Parathyroid adenoma (tissue), 2 donors: ENCODE measurements at regions not wholly inside any gene's neighbourhood (a gene's known extent, or its start where the extent isn't known, plus 50 kb on each side); places are given as distances from the start of the nearest gene placed in this dataset.

Experiments
- H2AFZ ChIP-seq: fragments of 300-600 bp; sonication (generic); one replicate; pipeline ENCODE4 v1.7.0; 2017; ENCODE audit warnings: antibody characterized with exemption, mild to moderate bottlenecking
- H3K27ac ChIP-seq: fragments of 300-600 bp; sonication (generic); one replicate; pipeline ENCODE4 v1.7.0; 2017
- H3K27me3 ChIP-seq: fragments of 300-600 bp; sonication (generic); one replicate; pipeline ENCODE4 v1.7.0; 2017; ENCODE audit warnings: low read length; ENCODE audit not compliant: control insufficient read depth, insufficient read depth
- H3K36me3 ChIP-seq: fragments of 300-600 bp; sonication (generic); one replicate; pipeline ENCODE4 v1.7.0; 2017; ENCODE audit warnings: low read length; ENCODE audit not compliant: control insufficient read depth, insufficient read depth
- H3K4me1 ChIP-seq: fragments of 300-600 bp; sonication (generic); one replicate; pipeline ENCODE4 v1.7.0; 2017; ENCODE audit warnings: control low read depth
- H3K4me2 ChIP-seq: fragments of 300-600 bp; sonication (generic); one replicate; pipeline ENCODE4 v1.7.0; 2017; ENCODE audit warnings: low read length
- H3K4me3 ChIP-seq: fragments of 300-600 bp; sonication (generic); one replicate; pipeline ENCODE4 v1.7.0; 2017; ENCODE audit warnings: low read depth, low read length
- H3K79me2 ChIP-seq: fragments of 300-600 bp; sonication (generic); one replicate; pipeline ENCODE4 v1.7.0; 2017; ENCODE audit warnings: control low read depth
- H3K9ac ChIP-seq: fragments of 300-600 bp; sonication (generic); one replicate; pipeline ENCODE4 v1.7.0; 2017; ENCODE audit warnings: mild to moderate bottlenecking
- H3K9me3 ChIP-seq: fragments of 300-600 bp; sonication (generic); one replicate; pipeline ENCODE4 v1.7.0; 2017; ENCODE audit warnings: low read length; ENCODE audit not compliant: control insufficient read depth
- TF ChIP-seq, protein P1 (sequence below): fragments of 300-600 bp; sonication (generic); IDR thresholded peaks from one replicate; pipeline ENCODE4 v1.7.0; 2017; ENCODE audit warnings: antibody characterized with exemption, mild to moderate bottlenecking
- donor health status: primary hyperparathyroidism.

DNA sequence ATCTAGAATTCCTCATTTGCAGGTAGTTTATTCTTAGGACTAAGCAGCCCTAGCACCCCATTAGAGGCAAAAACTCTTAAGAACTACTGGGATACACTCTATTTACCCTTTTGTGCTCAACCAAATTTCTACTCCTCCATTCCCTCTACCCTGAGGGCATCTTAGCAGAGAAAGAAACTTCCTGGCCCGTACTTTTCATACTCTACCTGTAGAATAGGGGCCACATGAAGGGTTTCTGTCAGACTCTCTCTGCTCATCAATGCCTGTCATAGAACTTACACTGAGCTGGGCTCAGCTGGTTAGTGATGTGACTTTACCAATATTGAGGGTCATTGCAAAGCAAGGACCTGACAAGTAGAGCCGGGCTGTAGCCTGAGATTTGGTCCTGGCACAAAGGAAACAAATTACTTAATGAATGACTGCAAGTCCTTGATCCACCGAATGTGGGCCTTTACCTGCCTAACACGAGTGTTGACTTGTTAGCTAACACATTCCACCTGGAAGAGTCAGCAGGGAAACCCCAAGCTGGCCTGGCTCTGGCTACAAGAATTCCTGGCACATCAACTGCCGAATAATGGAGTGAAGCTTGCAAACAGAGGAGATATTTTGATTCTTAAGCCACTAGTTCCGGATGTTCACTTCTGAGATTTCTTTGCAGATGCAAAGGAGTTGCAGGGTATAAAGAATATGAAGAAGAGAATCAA lies 280.5 kb upstream of the JAG1 start:
- Histone ChIP-seq H3K36me3 (no peaks in the 10 kb centered on the region), H3K27me3 (no peaks in the 10 kb centered on the region), H3K4me1 (no peaks in the 10 kb centered on the region), H3K4me3 (no peak overlapping the region), H3K9me3 (no peaks in the 10 kb centered on the region), H3K79me2 (no peaks in the 10 kb centered on the region), H3K9ac (no peak overlapping the region), H3K27ac (no peak overlapping the region), H3K4me2 (no peak overlapping the region), H2AFZ (no peak overlapping the region)
- TF ChIP-seq, protein P1, sequence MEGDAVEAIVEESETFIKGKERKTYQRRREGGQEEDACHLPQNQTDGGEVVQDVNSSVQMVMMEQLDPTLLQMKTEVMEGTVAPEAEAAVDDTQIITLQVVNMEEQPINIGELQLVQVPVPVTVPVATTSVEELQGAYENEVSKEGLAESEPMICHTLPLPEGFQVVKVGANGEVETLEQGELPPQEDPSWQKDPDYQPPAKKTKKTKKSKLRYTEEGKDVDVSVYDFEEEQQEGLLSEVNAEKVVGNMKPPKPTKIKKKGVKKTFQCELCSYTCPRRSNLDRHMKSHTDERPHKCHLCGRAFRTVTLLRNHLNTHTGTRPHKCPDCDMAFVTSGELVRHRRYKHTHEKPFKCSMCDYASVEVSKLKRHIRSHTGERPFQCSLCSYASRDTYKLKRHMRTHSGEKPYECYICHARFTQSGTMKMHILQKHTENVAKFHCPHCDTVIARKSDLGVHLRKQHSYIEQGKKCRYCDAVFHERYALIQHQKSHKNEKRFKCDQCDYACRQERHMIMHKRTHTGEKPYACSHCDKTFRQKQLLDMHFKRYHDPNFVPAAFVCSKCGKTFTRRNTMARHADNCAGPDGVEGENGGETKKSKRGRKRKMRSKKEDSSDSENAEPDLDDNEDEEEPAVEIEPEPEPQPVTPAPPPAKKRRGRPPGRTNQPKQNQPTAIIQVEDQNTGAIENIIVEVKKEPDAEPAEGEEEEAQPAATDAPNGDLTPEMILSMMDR = no peak

DNA sequence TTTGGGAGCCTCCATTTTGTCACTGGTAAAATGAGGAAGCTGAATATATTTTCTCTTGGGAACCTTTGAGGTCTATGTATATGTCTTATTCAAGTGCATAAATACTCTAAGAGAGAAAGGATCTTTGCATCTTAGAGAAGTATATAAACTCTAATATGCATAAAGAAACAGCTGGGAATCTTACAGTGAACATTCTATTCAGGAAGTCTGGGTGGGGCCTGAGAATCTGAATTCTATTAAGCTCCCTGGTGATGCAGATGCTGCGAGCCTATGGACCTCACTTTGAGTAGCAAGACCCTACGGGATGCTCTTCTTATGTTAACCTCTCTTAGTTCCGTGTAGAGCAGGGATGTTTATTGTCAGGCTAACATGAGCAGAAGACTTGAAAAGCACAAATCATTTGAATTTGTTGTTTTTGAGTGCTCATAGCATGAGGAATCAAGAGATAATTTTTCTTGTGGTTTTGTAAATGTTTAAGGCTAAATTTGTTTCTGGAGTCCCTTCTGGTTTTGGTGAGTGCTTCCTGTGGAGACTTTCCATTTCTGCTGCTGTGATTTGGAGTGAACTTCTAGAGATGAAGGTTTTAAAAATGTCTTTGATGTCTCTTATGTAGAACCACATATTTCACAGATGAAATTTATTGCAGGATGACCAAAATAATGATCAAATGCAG lies 281.2 kb upstream of the JAG1 start:
- Histone ChIP-seq H3K79me2 (no peaks in the 10 kb centered on the region), H3K9me3 (no peaks in the 10 kb centered on the region), H3K27ac (no peak overlapping the region), H3K4me1 (no peaks in the 10 kb centered on the region), H3K27me3 (no peaks in the 10 kb centered on the region), H2AFZ (no peak overlapping the region), H3K36me3 (no peaks in the 10 kb centered on the region), H3K9ac (no peak overlapping the region), H3K4me3 (no peak overlapping the region), H3K4me2 (no peak overlapping the region)
- TF ChIP-seq, protein P1 = no peak

DNA sequence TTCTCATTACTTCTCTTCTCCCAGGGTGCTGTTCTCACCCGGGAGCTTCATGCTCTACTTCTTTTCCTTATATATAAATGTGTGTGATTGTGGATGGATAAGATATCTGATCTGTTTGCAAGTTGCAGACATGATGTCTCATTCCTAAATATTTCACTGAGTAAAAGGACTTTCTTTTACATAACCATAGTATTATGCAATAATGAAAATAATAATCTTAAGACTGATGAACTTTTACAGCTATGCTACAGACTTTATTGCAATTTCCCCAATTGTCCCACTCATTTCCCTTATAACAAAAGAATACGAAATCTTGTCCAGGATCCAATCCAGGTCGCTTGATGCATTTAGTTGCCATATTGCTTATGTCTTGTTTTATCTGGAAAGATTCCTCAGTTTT lies 284.5 kb upstream of the JAG1 start:
- no peaks in the 10 kb centered on the region for H3K4me1 ChIP-seq
- H3K79me2 ChIP-seq = no peaks in the 10 kb centered on the region
- no peak overlapping the region for H3K4me3 ChIP-seq
- TF ChIP-seq, protein P1 = no peak
- no peak overlapping the region for H3K4me2 ChIP-seq
- no peak overlapping the region for H3K9ac ChIP-seq
- H3K36me3 ChIP-seq = no peaks in the 10 kb centered on the region
- H3K27me3 ChIP-seq = no peaks in the 10 kb centered on the region
- H2AFZ ChIP-seq = no peak overlapping the region
- H3K27ac ChIP-seq = no peak overlapping the region
- no peaks in the 10 kb centered on the region for H3K9me3 ChIP-seq

DNA sequence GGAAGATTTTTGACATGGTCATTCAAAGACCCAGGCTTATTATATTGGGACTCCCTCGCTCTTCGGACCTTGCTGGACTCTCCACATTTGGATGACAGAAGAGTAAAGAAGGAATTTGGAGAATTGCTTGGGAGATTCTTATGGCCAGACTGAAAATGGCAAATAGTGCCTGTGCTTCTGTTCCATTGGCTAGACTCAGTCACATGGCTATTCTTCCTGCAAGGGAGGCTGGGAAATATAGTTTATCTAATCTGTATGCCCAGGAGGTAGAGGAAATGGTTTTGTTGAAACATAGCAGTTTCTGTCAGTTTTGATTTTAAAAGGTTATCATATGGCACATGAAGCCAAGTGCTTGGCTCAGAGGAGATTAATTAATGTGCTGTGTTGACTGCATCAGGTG lies 286.6 kb upstream of the JAG1 start:
- TF ChIP-seq, protein P1 = no peak
- H2AFZ ChIP-seq = no peak overlapping the region
- H3K79me2 ChIP-seq = no peaks in the 10 kb centered on the region
- H3K9me3 ChIP-seq = no peaks in the 10 kb centered on the region
- H3K4me2 ChIP-seq = no peak overlapping the region
- no peak overlapping the region for H3K27ac ChIP-seq
- no peak overlapping the region for H3K9ac ChIP-seq
- H3K36me3 ChIP-seq = no peaks in the 10 kb centered on the region
- no peak overlapping the region for H3K4me3 ChIP-seq
- no peaks in the 10 kb centered on the region for H3K4me1 ChIP-seq
- H3K27me3 ChIP-seq = no peaks in the 10 kb centered on the region
